CD4-positive, alpha-beta T cell treated with Interleukin-17A for 4 hours (primary cell): ENCODE measurements at regions not wholly inside any gene's neighbourhood (a gene's known extent, or its start where the extent isn't known, plus 50 kb on each side); places are given as distances from the start of the nearest gene placed in this dataset.
"Not testable (repeated sequence)": the region's sequence is repeated elsewhere in the genome, so short reads cannot be mapped to it uniquely, and the experiment has no call there.

Experiments used
- DNase-seq: peaks from one replicate; pipeline ENCODE4 v3.0.0-alpha.2; 2020; ENCODE audit warnings: mixed read lengths

- not testable (repeated sequence) for DNase-seq
Measured at GRCh38 chr10:64924306-64924705, 1403.1 kb downstream of the REEP3 start.

GRCh38 chr10:64952042-64952441 lies 1430.8 kb downstream of the REEP3 start:
- no peak for DNase-seq

- DNase-seq, result no peak
Measured at GRCh38 chr10:64956441-64956840, 1435.2 kb downstream of the REEP3 start.

- no peak for DNase-seq
Measured at GRCh38 chr10:64959116-64959515, 1437.9 kb downstream of the REEP3 start.

DNA sequence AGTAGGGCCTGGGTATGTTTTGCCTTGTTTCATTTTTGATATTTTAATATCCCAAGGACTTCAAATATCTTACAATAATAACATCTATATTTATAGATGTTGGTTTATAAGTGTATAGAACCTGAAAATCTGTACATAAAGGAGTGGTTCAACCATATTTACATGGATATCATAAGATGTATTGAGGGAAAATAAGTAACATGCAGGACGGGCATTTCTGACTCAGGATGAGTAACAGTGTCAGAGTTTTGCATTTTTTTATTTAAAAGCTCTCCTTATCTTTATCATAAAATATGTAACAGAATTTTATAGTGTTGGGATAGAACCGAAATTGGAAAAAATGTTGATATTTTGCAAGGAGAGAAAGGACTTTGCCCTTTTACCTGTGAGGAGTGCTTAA lies 1438.7 kb downstream of the REEP3 start:
- no peak for DNase-seq

DNA sequence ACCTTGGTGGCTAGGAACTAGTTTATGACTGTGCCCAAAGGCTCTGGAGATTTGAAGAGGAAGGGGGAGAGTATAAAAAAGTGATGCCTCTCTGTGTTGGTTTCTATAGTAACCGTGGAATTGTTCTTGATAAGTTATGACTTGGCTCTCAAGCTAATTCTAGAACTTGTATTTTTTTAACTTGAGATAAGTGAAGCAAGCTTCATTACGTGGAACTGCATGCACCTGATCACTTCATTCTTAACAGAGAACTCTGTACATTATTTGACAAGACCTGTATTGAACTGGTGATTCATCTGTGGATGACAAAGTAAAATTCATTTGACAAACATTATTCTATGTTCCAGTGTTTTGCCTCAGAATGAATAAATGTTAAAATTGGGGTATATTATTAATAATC lies 1452.2 kb downstream of the REEP3 start:
- DNase-seq, result no peak

DNA sequence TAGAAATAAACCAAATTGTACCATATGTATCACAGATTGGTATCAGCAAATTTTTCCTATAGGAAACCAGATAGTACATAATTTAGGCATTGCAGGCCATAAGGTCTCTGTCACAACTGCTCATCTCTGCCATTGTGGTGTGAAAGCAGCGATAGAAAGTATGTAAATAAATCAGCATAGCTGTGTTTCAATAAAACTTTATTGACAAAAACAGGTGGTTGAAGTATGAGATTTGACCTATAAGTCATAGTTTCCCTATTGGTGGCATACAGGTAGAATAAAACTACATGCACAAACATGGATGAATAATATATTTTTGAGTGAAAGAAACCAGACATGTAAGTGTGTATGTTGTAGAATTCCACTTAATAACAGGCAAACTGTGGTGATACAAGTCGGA lies 1454.9 kb downstream of the REEP3 start:
- no peak for DNase-seq

DNA sequence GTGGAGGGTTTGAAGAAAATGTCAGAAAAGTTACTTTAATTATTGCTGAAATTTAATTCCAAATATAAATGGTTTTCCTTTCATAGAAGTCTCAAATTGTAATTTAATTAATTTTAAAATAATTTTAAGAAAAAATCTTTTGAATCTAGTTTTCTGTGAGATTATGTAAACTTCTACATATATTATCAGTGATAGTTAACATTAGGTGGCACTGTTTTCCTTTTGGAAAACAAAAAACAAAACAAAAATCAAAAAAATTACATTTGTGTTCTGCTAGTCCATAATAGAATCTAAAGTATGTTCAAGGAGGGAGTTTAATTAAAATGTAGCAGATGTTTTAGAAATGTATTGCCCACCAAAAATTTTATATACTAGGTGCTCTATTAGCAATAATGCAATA lies 1456.7 kb downstream of the REEP3 start:
- DNase-seq, result no peak

DNA sequence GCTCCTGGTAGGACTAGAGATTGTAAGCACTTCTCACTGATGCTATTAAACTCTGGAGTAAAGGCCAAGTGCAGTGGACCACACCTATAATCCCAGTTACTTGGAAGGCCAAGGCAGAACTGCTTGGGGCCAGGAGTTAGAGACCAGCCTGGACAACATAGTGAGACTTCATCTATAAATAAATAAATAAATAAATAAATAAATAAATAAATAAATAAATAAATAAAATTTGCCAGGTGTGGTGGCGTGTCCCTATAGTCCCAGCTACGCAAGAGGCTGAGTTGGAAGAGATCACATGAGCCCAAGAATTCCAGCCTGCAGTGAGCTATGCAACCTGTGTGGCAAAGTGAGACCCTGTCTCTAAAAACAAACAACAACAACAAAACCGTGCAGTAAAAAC lies 1475.7 kb downstream of the REEP3 start:
- DNase-seq, result no peak

GRCh38 chr10:65010845-65011244 lies 1489.6 kb downstream of the REEP3 start:
- no peak for DNase-seq

DNA sequence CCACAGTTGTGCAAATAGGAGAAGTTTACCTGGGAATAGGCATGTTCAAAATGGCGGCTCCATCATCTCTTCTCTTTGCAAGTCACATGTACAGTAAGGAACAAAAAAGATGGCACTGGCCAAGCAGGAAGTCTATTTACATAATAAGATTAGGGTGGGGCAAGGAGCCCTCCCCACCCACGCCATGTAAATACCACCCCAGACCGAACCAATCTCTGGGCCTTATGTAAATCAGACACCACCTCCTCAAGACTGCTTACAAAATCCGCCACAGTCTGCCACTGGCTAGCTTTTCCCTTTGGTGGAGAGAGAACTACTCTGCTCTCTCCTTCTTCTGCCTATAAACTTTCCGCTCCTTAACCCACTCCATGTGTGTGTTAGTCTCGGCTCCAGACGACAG lies 1496.3 kb downstream of the REEP3 start:
- no peak for DNase-seq

- DNase-seq, result no peak
Measured at GRCh38 chr10:65024886-65025285, 1503.7 kb downstream of the REEP3 start.

DNA sequence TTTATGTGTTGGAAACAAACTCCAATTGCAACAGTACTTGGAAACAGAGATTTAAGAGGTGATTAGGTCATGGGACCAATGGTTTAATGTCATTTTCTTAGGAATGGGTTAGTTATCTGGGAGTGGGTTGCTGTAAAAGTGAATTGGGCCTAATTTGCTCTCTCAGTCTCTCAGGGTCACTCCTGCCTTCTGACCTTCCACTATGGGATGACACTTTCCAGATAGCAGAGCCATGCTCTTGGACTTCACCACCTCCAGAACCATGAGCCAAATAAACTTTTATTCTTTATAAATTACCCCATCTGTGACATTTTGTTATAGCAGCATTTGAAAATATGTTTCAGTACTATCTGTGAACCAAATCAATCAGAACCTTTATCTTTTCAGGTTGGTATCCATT lies 1509.1 kb downstream of the REEP3 start:
- no peak for DNase-seq

DNA sequence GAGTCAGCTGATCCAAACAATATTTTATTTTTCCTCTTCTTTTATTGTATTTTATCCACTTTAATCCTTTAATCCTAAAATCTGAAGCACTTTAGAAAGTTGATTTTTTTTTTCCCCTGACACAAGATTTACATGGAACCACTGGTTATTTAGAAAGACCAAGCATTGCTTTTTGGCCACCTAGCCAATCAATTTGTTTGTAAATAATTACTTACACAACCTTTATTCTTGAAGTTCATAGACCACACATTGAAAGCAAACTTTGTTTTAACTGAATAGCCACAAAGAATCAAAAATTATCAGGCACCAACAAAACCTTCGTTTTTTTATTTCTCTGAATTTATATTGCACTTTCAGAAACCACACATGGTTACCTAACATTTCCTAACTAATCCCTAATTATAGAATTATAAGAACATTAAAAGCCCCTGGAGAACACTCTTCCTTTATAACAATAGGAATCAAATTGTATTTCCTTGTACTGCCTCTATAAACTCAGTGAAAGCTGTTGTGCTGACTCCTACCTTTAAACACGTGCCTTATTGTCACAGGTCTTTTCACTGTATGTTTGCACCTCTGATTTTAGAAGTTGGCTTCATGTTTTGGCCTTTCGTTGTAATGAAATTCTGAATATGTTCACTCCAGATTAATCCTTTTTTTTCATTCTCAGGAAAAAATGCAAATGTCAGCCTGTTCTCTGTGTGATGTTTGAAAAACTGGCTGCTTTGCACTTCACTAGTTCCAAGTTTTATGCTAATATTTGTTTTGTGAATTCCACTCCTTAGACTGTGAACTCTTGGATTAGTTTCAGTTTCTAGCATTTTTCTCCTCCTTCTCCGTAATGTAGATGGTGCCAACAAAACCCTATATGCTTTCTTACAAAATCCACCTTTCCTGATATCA lies 1511.9 kb downstream of the REEP3 start:
- no peak for DNase-seq

DNA sequence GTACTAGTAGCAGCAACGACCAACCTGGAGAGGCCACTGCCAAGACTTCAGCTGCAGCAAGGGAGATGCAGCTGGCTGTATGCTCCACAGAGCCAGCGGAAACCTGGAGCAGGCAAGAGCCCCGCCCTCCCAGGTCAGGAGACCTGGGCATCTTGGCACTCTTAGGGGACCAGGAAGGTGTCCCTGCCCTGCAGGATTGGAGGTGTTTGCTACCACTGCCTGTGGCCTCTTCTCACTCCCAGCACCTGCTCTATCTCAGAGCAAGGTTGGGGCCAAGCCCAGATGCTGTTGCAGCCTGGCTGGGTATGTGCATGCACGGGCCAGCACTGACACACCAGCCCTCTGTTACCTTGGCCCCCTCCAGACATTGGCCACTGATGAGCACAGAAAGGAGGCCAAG lies 1512.8 kb downstream of the REEP3 start:
- no peak for DNase-seq

DNA sequence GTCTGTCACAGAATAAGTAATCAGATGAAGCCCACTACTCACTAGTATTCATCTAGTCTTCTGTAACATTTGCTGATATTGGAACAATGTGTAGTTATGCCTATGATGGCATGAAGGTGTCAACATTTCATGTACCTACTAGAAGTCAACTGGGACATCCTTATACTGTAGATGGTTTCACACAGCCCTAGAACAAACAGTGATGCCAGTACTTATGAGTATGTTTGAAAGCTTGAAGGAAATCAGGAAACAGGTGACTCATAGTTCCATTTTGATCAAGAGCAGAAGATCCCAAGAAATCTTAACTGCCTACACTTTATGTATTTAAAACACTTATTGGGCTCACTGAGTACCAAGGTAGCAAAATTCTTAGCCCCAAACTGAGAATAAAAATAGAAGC lies 1519.6 kb downstream of the REEP3 start:
- DNase-seq, result no peak

- no peak for DNase-seq
Measured at GRCh38 chr10:65041307-65041706, 1520.1 kb downstream of the REEP3 start.

GRCh38 chr10:65042496-65042895 lies 1521.3 kb downstream of the REEP3 start:
- no peak for DNase-seq

DNA sequence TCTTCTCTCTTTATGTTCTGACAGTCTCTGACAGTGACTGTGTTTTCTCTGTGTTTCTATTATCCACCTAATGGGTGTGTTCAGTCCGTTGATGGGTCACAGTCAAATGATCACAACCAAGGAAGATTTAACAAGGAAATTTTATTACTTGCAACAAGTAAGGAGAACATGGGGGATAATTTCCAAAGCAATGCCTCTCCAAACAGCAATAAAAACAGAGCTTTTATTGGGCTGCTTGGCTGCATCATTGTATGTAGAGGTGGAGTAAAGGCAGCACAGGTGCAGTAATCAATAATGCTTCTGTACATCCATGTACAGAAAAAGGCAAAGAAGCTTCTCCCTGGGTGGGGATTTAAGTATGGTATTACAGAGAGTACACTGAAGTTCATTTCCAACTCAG lies 1525.6 kb downstream of the REEP3 start:
- no peak for DNase-seq

GRCh38 chr10:65052111-65052510 lies 1530.9 kb downstream of the REEP3 start:
- not testable (repeated sequence) for DNase-seq

- DNase-seq, result not testable (repeated sequence)
Measured at GRCh38 chr10:65053397-65053796, 1532.2 kb downstream of the REEP3 start.

DNA sequence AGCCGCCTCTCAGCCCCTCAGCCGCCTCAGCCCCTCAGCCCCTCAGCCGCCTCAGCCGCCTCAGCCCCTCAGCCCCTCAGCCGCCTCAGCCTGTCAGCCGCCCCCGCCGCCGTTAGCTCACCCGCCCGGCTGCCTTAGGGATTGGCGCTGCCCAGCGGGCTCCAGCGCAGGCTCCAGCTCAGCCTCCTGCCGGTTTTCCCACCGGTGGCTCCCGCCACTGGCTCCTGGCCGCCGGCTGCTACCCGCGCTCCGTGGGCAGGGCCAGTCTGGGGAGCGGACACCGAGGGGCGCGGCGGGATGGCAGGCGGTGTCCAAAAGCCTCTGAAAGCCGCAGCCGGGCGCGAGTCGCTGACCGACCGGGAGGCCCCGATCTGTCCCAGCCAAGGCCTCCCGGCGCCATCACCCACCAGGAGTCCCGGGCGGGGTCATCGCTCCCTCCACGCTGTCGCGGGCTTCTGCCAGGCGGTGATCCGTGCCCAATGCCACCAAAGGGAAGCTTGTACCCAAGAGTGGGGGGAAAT lies 1532.7 kb downstream of the REEP3 start:
- DNase-seq, result not testable (repeated sequence)

- not testable (repeated sequence) for DNase-seq
Measured at GRCh38 chr10:65054701-65055100, 1533.5 kb downstream of the REEP3 start.

- DNase-seq, result no peak
Measured at GRCh38 chr10:65065278-65065677, 1544.1 kb downstream of the REEP3 start.

DNA sequence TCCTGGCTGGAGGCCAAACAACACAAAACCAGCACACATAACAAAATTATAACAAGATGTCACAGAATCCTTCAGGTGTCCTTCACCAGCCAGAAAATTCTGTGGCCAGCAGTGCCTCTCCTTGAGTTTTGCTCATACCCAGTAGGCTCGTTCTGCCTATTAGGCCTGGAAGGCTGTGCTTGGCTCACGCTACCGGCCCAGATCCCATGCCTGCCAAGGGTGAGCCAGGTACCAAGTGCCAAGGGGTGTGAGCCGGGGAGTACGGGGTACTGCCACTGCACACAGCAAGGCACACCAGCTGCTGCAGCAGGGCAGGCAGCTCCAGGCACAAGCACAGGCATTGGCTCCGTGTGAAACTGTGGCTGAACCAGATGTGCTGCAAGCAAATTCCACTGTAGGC lies 1562.0 kb downstream of the REEP3 start:
- DNase-seq, result no peak
